ENCODE measurements at regions not wholly inside any gene's neighbourhood (a gene's known extent, or its start where the extent isn't known, plus 50 kb on each side); places are given as distances from the start of the nearest gene placed in this dataset.

- Histone ChIP-seq H3K27me3 (no peaks in the 10 kb centered on the region), H3K4me1 (no peaks in the 10 kb centered on the region), H3K27ac (no peak overlapping the region), H3K36me3 (no peaks in the 10 kb centered on the region), H3K9me3 (no peaks in the 10 kb centered on the region), H3K4me3 (no peak overlapping the region)
- ATAC-seq = no peak
- no peak for TF ChIP-seq CTCF (IDR thresholded peaks at IDR 0.05)
- intact Hi-C loops (cut with DNase I) = no loop called here
- no peak for DNase-seq
Observed at GRCh38 chr5:110329955-110330525, 396.4 kb downstream of the TMEM232 start.

GRCh38 chr5:110333384-110333783 lies 393.1 kb downstream of the TMEM232 start:
- Histone ChIP-seq H3K27ac (no peak overlapping the region), H3K36me3 (no peaks in the 10 kb centered on the region), H3K9me3 (no peaks in the 10 kb centered on the region), H3K4me3 (no peak overlapping the region), H3K27me3 (no peaks in the 10 kb centered on the region), H3K4me1 (no peaks in the 10 kb centered on the region)
- no peak for ATAC-seq
- no peak for TF ChIP-seq CTCF (IDR thresholded peaks at IDR 0.05)
- intact Hi-C loops (cut with DNase I) = no loop called here
- DNase-seq = no peak

GRCh38 chr5:110335361-110336066 lies 391.0 kb downstream of the TMEM232 start:
- ATAC-seq (no peak), DNase-seq (no peak)
- no peaks in the 10 kb centered on the region for H3K36me3 ChIP-seq
- no peaks in the 10 kb centered on the region for H3K9me3 ChIP-seq
- intact Hi-C loops (cut with DNase I) = no loop called here
- H3K4me1 ChIP-seq = no peaks in the 10 kb centered on the region
- H3K4me3 ChIP-seq = no peak overlapping the region
- no peak overlapping the region for H3K27ac ChIP-seq
- no peaks in the 10 kb centered on the region for H3K27me3 ChIP-seq
- no peak for TF ChIP-seq CTCF (IDR thresholded peaks at IDR 0.05)

- ATAC-seq = no peak
- no peak overlapping the region for H3K4me3 ChIP-seq
- intact Hi-C loops (cut with DNase I) = no loop called here
- no peak for TF ChIP-seq CTCF (IDR thresholded peaks at IDR 0.05)
- H3K9me3 ChIP-seq = no peaks in the 10 kb centered on the region
- DNase-seq = no peak
- H3K4me1 ChIP-seq = no peaks in the 10 kb centered on the region
- H3K27me3 ChIP-seq = no peaks in the 10 kb centered on the region
- H3K27ac ChIP-seq = no peak overlapping the region
- H3K36me3 ChIP-seq = no peaks in the 10 kb centered on the region
Observed at GRCh38 chr5:110338341-110339083, 388.0 kb downstream of the TMEM232 start.

GRCh38 chr5:110339399-110339798 lies 387.1 kb downstream of the TMEM232 start:
- Histone ChIP-seq H3K27me3 (no peaks in the 10 kb centered on the region), H3K27ac (no peak overlapping the region), H3K4me3 (no peak overlapping the region), H3K4me1 (no peaks in the 10 kb centered on the region), H3K9me3 (no peaks in the 10 kb centered on the region), H3K36me3 (no peaks in the 10 kb centered on the region)
- no peak for DNase-seq
- TF ChIP-seq CTCF (IDR thresholded peaks at IDR 0.05) = no peak
- no peak for ATAC-seq
- intact Hi-C loops (cut with DNase I) = no loop called here
